ENCODE measurements at regions not wholly inside any gene's neighbourhood (a gene's known extent, or its start where the extent isn't known, plus 50 kb on each side); places are given as distances from the start of the nearest gene placed in this dataset.

- TF ChIP-seq CTCF (conservative IDR thresholded peaks at IDR 0.05; ENCODE audit: low read depth, low read length) (no peak), EZH2 (IDR thresholded peaks at IDR 0.05; ENCODE audit: borderline replicate concordance, low read depth, low read length, poor library complexity, severe bottlenecking) (no peak)
Measured at GRCh38 chr15:47486040-47486439, 231.3 kb upstream of the SEMA6D start.
